ENCODE measurements at regions not wholly inside any gene's neighbourhood (a gene's known extent, or its start where the extent isn't known, plus 50 kb on each side); places are given as distances from the start of the nearest gene placed in this dataset.

DNA sequence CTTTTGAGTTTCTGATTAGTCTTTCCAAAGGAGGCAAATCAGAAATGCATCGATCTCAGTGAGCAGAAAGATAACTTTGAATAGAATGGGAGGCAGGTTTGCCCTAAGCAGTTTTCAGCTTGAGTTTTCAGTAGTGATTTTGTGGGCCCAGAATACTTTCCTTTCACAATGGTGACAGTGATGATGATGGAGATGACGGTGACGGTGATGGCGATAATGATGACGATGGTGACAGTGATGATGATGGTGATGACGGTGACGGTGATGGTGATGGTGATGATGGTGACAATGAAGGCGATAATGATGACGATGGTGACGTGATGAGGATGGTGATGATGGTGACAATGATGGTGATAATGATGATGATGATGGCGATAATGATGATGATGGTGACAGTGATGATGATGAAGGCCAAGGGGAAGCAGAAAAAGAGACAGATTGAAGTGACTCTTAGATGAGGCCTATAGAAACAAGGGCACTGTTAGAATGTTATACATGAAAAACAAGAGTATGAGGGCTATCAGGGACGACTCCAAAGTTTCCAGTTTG, 153.4 kb upstream of the B3GAT1 start:
- no peaks in the 10 kb centered on the region for H3K4me1 ChIP-seq
- H3K9me3 ChIP-seq: no peaks in the 10 kb centered on the region
- H3K27ac ChIP-seq: no peak overlapping the region
- ATAC-seq (no peak), DNase-seq (no peak)
- H3K36me3 ChIP-seq (replicated peaks in 1 of 2; ENCODE audit: insufficient read depth in 1 of 2, low read depth in 2 of 2): no peaks in the 10 kb centered on the region
- peaks cover 0 to 10% of the 10 kb centered on the region in 2 donors for H3K27me3 ChIP-seq
- 68 to 69% methylated on average over 12 of the region's 12 CpGs for WGBS, 2 donors
- intact Hi-C loops (cut with DNase I): no loop called here
- no peak overlapping the region for H3K4me3 ChIP-seq
- TF ChIP-seq POLR2A (IDR thresholded peaks at IDR 0.05): no peak
- TF ChIP-seq, protein P1, sequence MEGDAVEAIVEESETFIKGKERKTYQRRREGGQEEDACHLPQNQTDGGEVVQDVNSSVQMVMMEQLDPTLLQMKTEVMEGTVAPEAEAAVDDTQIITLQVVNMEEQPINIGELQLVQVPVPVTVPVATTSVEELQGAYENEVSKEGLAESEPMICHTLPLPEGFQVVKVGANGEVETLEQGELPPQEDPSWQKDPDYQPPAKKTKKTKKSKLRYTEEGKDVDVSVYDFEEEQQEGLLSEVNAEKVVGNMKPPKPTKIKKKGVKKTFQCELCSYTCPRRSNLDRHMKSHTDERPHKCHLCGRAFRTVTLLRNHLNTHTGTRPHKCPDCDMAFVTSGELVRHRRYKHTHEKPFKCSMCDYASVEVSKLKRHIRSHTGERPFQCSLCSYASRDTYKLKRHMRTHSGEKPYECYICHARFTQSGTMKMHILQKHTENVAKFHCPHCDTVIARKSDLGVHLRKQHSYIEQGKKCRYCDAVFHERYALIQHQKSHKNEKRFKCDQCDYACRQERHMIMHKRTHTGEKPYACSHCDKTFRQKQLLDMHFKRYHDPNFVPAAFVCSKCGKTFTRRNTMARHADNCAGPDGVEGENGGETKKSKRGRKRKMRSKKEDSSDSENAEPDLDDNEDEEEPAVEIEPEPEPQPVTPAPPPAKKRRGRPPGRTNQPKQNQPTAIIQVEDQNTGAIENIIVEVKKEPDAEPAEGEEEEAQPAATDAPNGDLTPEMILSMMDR (IDR thresholded peaks at IDR 0.05): no peak

DNA sequence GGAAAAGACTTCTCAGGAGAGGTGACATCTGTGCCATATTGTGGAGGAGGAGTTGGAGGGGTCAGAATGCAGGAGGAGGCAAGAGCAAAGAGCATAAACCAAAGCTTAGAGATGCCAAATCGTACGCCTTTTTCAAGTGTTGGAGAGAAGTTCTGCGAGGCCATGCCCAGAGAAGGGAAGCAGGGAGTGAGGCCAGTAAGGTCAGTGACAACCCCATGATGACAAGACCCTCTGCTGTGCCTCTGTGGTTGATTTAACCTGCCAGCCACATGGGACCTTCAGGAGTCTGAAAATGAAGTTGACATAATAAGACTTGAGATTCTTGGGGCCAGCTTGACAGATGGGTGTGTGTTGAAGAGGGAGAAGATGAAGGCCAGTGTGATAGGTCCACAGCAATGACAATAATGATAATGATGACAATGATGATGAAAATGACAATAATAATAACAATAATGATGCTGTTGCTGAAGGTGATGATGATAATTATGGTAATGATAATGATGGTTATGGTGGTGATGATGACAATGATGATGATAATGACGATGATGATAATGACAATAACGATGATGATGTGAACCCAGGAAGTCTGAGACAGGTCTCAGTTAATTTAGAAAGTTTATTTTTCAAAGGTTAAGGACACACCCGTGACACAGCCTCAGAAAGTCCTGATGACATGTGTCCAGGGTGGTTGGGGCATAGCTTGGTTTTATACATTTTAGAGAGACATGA, 152.6 kb upstream of the B3GAT1 start:
- Histone ChIP-seq H3K27me3 (peaks cover 0 to 10% of the 10 kb centered on the region in 2 donors), H3K27ac (no peak overlapping the region), H3K9me3 (no peaks in the 10 kb centered on the region), H3K4me3 (no peak overlapping the region), H3K36me3 (replicated peaks in 1 of 2; ENCODE audit: insufficient read depth in 1 of 2, low read depth in 2 of 2) (no peaks in the 10 kb centered on the region), H3K4me1 (no peaks in the 10 kb centered on the region)
- WGBS, 2 donors: 54 to 67% methylated on average over 6 of the region's 6 CpGs
- TF ChIP-seq, protein P1 (IDR thresholded peaks at IDR 0.05): no peak
- DNase-seq (no peak), ATAC-seq (no peak)
- intact Hi-C loops (cut with DNase I): no loop called here

DNA sequence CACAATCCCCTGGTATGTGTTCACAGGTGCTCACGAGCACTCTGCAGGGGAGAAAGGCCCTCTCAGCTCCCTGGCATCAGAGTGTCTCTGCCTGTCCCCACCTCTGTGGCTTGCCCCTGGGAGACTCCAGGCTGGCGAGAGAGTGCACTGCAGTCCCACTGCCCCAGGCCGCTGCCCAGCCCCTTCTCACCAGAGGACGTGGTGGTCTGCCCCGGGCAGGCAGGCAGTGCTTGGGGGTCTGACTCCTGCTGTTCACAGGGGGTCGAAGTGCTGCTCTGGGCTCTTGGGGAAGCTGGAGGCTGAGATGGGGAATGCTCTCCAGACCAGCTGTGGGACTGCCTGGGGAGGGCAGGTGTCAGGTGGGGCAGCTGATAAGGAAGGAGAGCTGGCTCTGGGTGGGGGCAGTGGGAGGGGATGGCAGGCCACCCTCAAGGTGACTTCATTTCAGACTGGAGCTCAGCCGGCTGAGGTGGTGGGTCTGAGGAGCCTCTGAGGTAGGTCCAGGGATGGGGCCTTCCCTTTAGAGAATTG, 151.0 kb upstream of the B3GAT1 start:
- no peak for DNase-seq
- Histone ChIP-seq H3K4me1 (no peaks in the 10 kb centered on the region), H3K36me3 (replicated peaks in 1 of 2; ENCODE audit: insufficient read depth in 1 of 2, low read depth in 2 of 2) (no peaks in the 10 kb centered on the region), H3K27me3 (peaks cover 0 to 4% of the 10 kb centered on the region in 2 donors), H3K4me3 (no peak overlapping the region), H3K27ac (no peak overlapping the region), H3K9me3 (no peaks in the 10 kb centered on the region)
- ATAC-seq: no peak
- intact Hi-C loops (cut with DNase I): no loop called here
- no peak for TF ChIP-seq POLR2A (IDR thresholded peaks at IDR 0.05)
- TF ChIP-seq, protein P1 (IDR thresholded peaks at IDR 0.05): no peak
- WGBS, 2 donors: 49 to 71% methylated on average over 4 to 7 of the region's 7 CpGs

DNA sequence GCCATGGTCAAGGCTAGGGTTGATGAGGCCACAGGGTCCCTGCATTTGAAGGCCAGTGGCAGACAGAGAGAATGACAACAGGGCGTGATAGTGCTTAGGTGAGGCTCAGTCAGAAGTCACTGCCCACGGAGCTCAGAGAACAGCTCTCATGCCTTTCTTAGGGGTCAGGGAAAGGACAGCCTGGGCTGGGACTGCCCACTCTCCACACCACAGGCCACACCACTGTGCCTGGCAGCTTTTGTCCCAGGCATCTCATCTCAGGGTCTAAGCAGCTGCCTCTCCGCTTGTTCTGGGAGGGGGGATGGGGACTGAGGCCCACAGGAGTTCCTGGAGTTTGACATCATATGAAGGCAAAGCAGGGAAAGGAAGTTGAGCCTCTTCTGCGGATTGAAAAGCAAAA, 150.2 kb upstream of the B3GAT1 start:
- Histone ChIP-seq H3K27me3 (peaks cover 0 to 3% of the 10 kb centered on the region in 2 donors), H3K9me3 (no peaks in the 10 kb centered on the region), H3K4me3 (no peak overlapping the region), H3K36me3 (replicated peaks in 1 of 2; ENCODE audit: insufficient read depth in 1 of 2, low read depth in 2 of 2) (no peaks in the 10 kb centered on the region), H3K4me1 (no peaks in the 10 kb centered on the region), H3K27ac (no peak overlapping the region)
- WGBS, 2 donors: 46 to 66% methylated on average over 4 of the region's 4 CpGs
- ATAC-seq: no peak
- intact Hi-C loops (cut with DNase I): no loop called here
- DNase-seq: no peak
- TF ChIP-seq, protein P1 (IDR thresholded peaks at IDR 0.05): no peak
- TF ChIP-seq POLR2A (IDR thresholded peaks at IDR 0.05): no peak

All from body of pancreas (tissue), 4 donors.